ENCODE measurements at regions not wholly inside any gene's neighbourhood (a gene's known extent, or its start where the extent isn't known, plus 50 kb on each side); places are given as distances from the start of the nearest gene placed in this dataset.

DNA sequence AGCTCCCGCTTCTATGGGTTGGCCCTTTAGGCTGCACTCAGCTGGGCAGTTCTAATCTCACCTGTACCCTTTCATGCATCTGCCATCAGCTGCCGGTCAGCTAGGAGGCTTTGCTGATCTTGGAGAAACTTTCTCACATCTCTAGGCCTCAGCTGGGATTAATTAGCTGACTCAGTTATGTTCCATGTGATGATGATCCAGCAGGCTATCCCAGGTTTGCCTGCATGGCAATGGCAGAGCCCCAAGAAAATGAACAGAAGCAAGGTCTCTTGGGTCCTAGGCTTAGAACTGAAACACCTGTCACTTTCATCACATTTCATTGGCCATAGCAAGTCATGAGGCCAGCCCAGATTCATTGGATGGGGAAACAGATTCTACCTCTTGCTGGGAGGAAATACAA, 304.6 kb upstream of the TBC1D5 start:
- Histone ChIP-seq H3K79me2 (ENCODE audit: control insufficient read depth, insufficient read depth, low read length) (no peaks in the 10 kb centered on the region), H3K4me1 (ENCODE audit: control insufficient read depth in 2 of 2, insufficient read depth in 2 of 2, low read length in 2 of 2) (no peaks in the 10 kb centered on the region), H3K27me3 (replicated peaks in 1 of 4; ENCODE audit: control extremely low read depth in 1 of 4, control insufficient read depth in 3 of 4, insufficient read depth in 4 of 4, low read length in 3 of 4) (no peaks in the 10 kb centered on the region), H4K20me1 (ENCODE audit: control insufficient read depth, insufficient read depth, low read length, poor library complexity, severe bottlenecking) (no peaks in the 10 kb centered on the region), H3K4me2 (replicated peaks; ENCODE audit: low read depth, low read length, poor library complexity, severe bottlenecking) (no peak overlapping the region), H3K36me3 (replicated peaks in 1 of 2; ENCODE audit: control extremely low read depth in 1 of 2, control insufficient read depth in 1 of 2, extremely low read depth in 1 of 2, insufficient read depth in 2 of 2, low read length in 1 of 2) (no peaks in the 10 kb centered on the region), H3K4me3 (ENCODE audit: control extremely low read depth in 1 of 5, extremely low read depth in 1 of 5, insufficient read depth in 1 of 5, low read depth in 2 of 5, low read length in 4 of 5) (no peak overlapping the region), H3K9me3 (ENCODE audit: control extremely low read depth in 1 of 3, control insufficient read depth in 2 of 3, insufficient read depth in 1 of 3, low read length in 2 of 3) (no peaks in the 10 kb centered on the region), H3K27ac (ENCODE audit: low read length in 2 of 2) (no peak overlapping the region), H2AFZ (ENCODE audit: insufficient read depth, low read depth, low read length, poor library complexity, severe bottlenecking) (no peak overlapping the region), H3K9ac (ENCODE audit: low read length) (no peak overlapping the region)
- ChIA-PET POLR2A (no interaction called here), CTCF (no interaction called here)
- intact Hi-C loops (cut with micrococcal nuclease): no loop called here
- no peak for TF ChIP-seq EZH2 (IDR thresholded peaks at IDR 0.05; ENCODE audit: borderline replicate concordance, insufficient read depth, low read depth, low read length, poor library complexity, severe bottlenecking)
- TF ChIP-seq, protein P1, sequence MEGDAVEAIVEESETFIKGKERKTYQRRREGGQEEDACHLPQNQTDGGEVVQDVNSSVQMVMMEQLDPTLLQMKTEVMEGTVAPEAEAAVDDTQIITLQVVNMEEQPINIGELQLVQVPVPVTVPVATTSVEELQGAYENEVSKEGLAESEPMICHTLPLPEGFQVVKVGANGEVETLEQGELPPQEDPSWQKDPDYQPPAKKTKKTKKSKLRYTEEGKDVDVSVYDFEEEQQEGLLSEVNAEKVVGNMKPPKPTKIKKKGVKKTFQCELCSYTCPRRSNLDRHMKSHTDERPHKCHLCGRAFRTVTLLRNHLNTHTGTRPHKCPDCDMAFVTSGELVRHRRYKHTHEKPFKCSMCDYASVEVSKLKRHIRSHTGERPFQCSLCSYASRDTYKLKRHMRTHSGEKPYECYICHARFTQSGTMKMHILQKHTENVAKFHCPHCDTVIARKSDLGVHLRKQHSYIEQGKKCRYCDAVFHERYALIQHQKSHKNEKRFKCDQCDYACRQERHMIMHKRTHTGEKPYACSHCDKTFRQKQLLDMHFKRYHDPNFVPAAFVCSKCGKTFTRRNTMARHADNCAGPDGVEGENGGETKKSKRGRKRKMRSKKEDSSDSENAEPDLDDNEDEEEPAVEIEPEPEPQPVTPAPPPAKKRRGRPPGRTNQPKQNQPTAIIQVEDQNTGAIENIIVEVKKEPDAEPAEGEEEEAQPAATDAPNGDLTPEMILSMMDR (IDR thresholded peaks at IDR 0.05): no peak
- DNase-seq (no peak), ATAC-seq (ENCODE audit: low read depth) (no peak)
- Mint-ChIP-seq H3K4me3 (no peak overlapping the region), H3K4me1 (no peaks in the 10 kb centered on the region), H3K27me3 (peaks cover 4% of the 10 kb centered on the region), H3K9me3 (ENCODE audit: insufficient read depth) (no peaks in the 10 kb centered on the region), H3K27ac (no peak overlapping the region)
- 100% methylated on average over 1 of the region's 2 CpGs for WGBS (ENCODE audit: insufficient coverage)

DNA sequence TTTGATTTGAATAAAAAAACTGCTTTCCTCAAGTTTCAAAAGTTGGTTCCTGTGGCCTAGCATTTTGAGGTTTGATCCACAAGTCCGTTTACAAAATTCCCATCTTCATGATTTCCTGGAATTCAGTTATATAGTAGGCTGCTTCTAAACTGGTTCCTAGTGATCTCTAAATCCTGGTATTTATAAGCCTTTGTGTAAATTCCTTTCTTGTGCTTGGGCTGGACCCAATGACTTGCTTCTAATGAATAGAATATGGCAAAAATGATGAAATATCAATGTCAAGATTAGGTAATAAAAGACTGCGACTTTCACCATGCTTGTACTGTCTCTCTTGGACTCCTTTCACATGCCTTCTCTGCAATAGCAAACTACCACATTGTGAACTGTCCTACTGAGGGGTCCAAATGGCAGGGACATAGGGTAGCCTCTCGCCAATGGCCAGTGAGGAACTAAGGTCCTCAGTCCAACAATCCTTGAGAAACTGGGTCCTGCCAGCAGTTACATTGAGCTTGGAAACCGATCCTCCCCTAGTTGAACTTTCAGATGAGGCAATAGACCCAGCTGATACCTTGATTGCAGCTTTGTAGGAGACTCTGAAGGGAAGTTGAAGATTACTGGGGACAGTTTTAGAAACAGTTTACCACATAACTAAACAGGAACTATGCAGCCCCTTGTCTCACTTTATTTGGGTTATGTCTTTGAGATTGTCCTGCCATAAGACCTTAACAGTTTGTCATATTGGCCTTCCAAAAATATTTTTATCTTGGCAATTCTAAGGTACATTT, 303.9 kb upstream of the TBC1D5 start:
- no peak for TF ChIP-seq EZH2 (IDR thresholded peaks at IDR 0.05; ENCODE audit: borderline replicate concordance, insufficient read depth, low read depth, low read length, poor library complexity, severe bottlenecking)
- TF ChIP-seq, protein P1 (IDR thresholded peaks at IDR 0.05): no peak
- no peak for ATAC-seq (ENCODE audit: low read depth)

More for the DNA sequence above, 303.9 kb upstream of the TBC1D5 start:
- H4K20me1 ChIP-seq (ENCODE audit: control insufficient read depth, insufficient read depth, low read length, poor library complexity, severe bottlenecking): no peaks in the 10 kb centered on the region
- Mint-ChIP-seq H3K27ac (no peak overlapping the region), H3K27me3 (peaks cover 7% of the 10 kb centered on the region), H3K9me3 (ENCODE audit: insufficient read depth) (no peaks in the 10 kb centered on the region), H3K4me1 (no peaks in the 10 kb centered on the region), H3K4me3 (no peak overlapping the region)
- H2AFZ ChIP-seq (ENCODE audit: insufficient read depth, low read depth, low read length, poor library complexity, severe bottlenecking): no peak overlapping the region
- H3K9me3 ChIP-seq (ENCODE audit: control extremely low read depth in 1 of 3, control insufficient read depth in 2 of 3, insufficient read depth in 1 of 3, low read length in 2 of 3): no peaks in the 10 kb centered on the region
- H3K36me3 ChIP-seq (replicated peaks in 1 of 2; ENCODE audit: control extremely low read depth in 1 of 2, control insufficient read depth in 1 of 2, extremely low read depth in 1 of 2, insufficient read depth in 2 of 2, low read length in 1 of 2): no peaks in the 10 kb centered on the region
- intact Hi-C loops (cut with micrococcal nuclease): no loop called here
- no peak overlapping the region for H3K9ac ChIP-seq (ENCODE audit: low read length)
- CTCF ChIA-PET: no interaction called here
- POLR2A ChIA-PET: no interaction called here
- H3K4me2 ChIP-seq (replicated peaks; ENCODE audit: low read depth, low read length, poor library complexity, severe bottlenecking): no peak overlapping the region
- H3K27ac ChIP-seq (ENCODE audit: low read length in 2 of 2): no peak overlapping the region
- DNase-seq: no peak
- H3K79me2 ChIP-seq (ENCODE audit: control insufficient read depth, insufficient read depth, low read length): no peaks in the 10 kb centered on the region
- WGBS (ENCODE audit: insufficient coverage): 92% methylated on average over 1 of the region's 4 CpGs
- H3K4me3 ChIP-seq (ENCODE audit: control extremely low read depth in 1 of 5, extremely low read depth in 1 of 5, insufficient read depth in 1 of 5, low read depth in 2 of 5, low read length in 4 of 5): no peak overlapping the region
- no peaks in the 10 kb centered on the region for H3K4me1 ChIP-seq (ENCODE audit: control insufficient read depth in 2 of 2, insufficient read depth in 2 of 2, low read length in 2 of 2)
- H3K27me3 ChIP-seq (replicated peaks in 1 of 4; ENCODE audit: control extremely low read depth in 1 of 4, control insufficient read depth in 3 of 4, insufficient read depth in 4 of 4, low read length in 3 of 4): no peaks in the 10 kb centered on the region

Data from B cell (primary cell).